ENCODE measurements at regions not wholly inside any gene's neighbourhood (a gene's known extent, or its start where the extent isn't known, plus 50 kb on each side); places are given as distances from the start of the nearest gene placed in this dataset.

DNA sequence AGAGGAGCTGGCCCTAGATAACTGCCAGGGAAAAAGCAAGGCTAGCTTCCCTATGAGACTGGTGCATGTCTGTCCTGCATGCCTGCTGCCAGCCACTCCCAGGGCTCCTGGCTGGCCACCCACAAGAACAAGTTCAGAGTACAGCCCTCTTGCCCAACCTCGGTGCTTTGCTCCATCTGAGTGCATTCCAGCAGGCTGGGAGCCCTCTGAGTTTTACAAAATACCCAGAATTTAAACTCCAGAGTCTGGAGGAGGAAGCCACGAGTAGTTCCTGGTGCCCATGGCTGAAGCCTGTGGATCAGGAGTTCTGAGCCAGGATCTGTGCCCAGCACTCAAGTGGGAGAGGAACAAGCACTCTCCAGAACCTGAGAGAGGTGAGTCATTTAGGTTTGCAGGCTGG lies 111.6 kb downstream of the MAGEE2 start:
- Histone ChIP-seq H3K9me3 (ENCODE audit: control insufficient read depth, insufficient read depth, low read depth, low read length) (no peaks in the 10 kb centered on the region), H3K4me3 (ENCODE audit: low read depth, low read length) (no peak overlapping the region), H3K27ac (ENCODE audit: extremely low read depth, low read depth, low read length) (no peak overlapping the region), H3K4me1 (ENCODE audit: control insufficient read depth, insufficient read depth, low read length) (no peaks in the 10 kb centered on the region), H3K36me3 (ENCODE audit: control insufficient read depth in 2 of 2, insufficient read depth in 1 of 2, low read length in 2 of 2) (no peaks in the 10 kb centered on the region)
- POLR2A ChIA-PET = no interaction called here
- CTCF ChIA-PET = interaction anchor here (0.6 kb wide), 1 partner anchor 19 kb away, joined by 5 read pairs; no protein-coding TSS in a partner anchor
- TF ChIP-seq ZNF19 (tag by site-specific recombination; IDR thresholded peaks at IDR 0.05; ENCODE audit: low read depth) (no peak), ZNF530 (tag by site-specific recombination; IDR thresholded peaks at IDR 0.05; ENCODE audit: low read depth) (no peak), SP2 (tag by site-specific recombination; IDR thresholded peaks at IDR 0.05) (no peak), ZNF792 (tag by site-specific recombination; IDR thresholded peaks at IDR 0.05) (no peak), PRDM2 (tag by site-specific recombination; IDR thresholded peaks at IDR 0.05; ENCODE audit: borderline replicate concordance) (no peak), ZNF664 (tag by site-specific recombination; IDR thresholded peaks at IDR 0.05) (no peak), ZNF26 (tag by site-specific recombination; IDR thresholded peaks at IDR 0.05) (no peak), ZNF571 (tag by site-specific recombination; IDR thresholded peaks at IDR 0.05) (no peak), ZNF843 (tag by site-specific recombination; IDR thresholded peaks at IDR 0.05) (no peak), ZNF426 (tag by site-specific recombination; IDR thresholded peaks at IDR 0.05) (no peak), ZNF10 (tag by site-specific recombination; IDR thresholded peaks at IDR 0.05) (no peak), SCRT1 (tag by site-specific recombination; IDR thresholded peaks at IDR 0.05; ENCODE audit: borderline replicate concordance) (no peak), ZNF16 (tag by site-specific recombination; IDR thresholded peaks at IDR 0.05; ENCODE audit: low read depth) (no peak), ZNF133 (tag by site-specific recombination; IDR thresholded peaks at IDR 0.05) (no peak), ZFP37 (tag by site-specific recombination; IDR thresholded peaks at IDR 0.05) (no peak)
- TF ChIP-seq, protein P1, sequence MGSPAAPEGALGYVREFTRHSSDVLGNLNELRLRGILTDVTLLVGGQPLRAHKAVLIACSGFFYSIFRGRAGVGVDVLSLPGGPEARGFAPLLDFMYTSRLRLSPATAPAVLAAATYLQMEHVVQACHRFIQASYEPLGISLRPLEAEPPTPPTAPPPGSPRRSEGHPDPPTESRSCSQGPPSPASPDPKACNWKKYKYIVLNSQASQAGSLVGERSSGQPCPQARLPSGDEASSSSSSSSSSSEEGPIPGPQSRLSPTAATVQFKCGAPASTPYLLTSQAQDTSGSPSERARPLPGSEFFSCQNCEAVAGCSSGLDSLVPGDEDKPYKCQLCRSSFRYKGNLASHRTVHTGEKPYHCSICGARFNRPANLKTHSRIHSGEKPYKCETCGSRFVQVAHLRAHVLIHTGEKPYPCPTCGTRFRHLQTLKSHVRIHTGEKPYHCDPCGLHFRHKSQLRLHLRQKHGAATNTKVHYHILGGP (tag by site-specific recombination; IDR thresholded peaks at IDR 0.05) = no peak
- TF ChIP-seq, protein P2, sequence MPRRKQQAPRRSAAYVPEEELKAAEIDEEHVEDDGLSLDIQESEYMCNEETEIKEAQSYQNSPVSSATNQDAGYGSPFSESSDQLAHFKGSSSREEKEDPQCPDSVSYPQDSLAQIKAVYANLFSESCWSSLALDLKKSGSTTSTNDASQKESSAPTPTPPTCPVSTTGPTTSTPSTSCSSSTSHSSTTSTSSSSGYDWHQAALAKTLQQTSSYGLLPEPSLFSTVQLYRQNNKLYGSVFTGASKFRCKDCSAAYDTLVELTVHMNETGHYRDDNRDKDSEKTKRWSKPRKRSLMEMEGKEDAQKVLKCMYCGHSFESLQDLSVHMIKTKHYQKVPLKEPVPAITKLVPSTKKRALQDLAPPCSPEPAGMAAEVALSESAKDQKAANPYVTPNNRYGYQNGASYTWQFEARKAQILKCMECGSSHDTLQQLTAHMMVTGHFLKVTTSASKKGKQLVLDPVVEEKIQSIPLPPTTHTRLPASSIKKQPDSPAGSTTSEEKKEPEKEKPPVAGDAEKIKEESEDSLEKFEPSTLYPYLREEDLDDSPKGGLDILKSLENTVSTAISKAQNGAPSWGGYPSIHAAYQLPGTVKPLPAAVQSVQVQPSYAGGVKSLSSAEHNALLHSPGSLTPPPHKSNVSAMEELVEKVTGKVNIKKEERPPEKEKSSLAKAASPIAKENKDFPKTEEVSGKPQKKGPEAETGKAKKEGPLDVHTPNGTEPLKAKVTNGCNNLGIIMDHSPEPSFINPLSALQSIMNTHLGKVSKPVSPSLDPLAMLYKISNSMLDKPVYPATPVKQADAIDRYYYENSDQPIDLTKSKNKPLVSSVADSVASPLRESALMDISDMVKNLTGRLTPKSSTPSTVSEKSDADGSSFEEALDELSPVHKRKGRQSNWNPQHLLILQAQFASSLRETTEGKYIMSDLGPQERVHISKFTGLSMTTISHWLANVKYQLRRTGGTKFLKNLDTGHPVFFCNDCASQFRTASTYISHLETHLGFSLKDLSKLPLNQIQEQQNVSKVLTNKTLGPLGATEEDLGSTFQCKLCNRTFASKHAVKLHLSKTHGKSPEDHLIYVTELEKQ (tag by site-specific recombination; IDR thresholded peaks at IDR 0.05; ENCODE audit: borderline replicate concordance) = no peak
- TF ChIP-seq, protein P3, sequence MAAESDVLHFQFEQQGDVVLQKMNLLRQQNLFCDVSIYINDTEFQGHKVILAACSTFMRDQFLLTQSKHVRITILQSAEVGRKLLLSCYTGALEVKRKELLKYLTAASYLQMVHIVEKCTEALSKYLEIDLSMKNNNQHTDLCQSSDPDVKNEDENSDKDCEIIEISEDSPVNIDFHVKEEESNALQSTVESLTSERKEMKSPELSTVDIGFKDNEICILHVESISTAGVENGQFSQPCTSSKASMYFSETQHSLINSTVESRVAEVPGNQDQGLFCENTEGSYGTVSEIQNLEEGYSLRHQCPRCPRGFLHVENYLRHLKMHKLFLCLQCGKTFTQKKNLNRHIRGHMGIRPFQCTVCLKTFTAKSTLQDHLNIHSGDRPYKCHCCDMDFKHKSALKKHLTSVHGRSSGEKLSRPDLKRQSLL (tag by site-specific recombination; IDR thresholded peaks at IDR 0.05) = no peak
- TF ChIP-seq, protein P4, sequence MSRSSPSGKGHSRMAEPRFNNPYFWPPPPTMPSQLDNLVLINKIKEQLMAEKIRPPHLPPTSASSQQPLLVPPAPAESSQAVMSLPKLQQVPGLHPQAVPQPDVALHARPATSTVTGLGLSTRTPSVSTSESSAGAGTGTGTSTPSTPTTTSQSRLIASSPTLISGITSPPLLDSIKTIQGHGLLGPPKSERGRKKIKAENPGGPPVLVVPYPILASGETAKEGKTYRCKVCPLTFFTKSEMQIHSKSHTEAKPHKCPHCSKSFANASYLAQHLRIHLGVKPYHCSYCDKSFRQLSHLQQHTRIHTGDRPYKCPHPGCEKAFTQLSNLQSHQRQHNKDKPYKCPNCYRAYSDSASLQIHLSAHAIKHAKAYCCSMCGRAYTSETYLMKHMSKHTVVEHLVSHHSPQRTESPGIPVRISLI (tag by site-specific recombination; IDR thresholded peaks at IDR 0.05) = no peak

Data from HEK293 (cell line).